GM12864 (cell line): ENCODE measurements at regions not wholly inside any gene's neighbourhood (a gene's known extent, or its start where the extent isn't known, plus 50 kb on each side); places are given as distances from the start of the nearest gene placed in this dataset.

Source experiments
- DNase-seq: peaks from one replicate; pipeline ENCODE4 v3.0.0-alpha.2; 2011; ENCODE audit warnings: low read depth
- H3K4me3 ChIP-seq: 2 replicates; pipeline ENCODE4 v1.5.1; 2011; ENCODE audit warnings: mild to moderate bottlenecking, low read depth, low read length, control low read depth
- CTCF ChIP-seq: IDR thresholded peaks from 2 replicates; pipeline ENCODE4 v1.5.1; 2011; ENCODE audit warnings: low read depth, mild to moderate bottlenecking, moderate library complexity, low read length, control low read depth, inconsistent platforms; ENCODE audit errors: missing control alignments

GRCh38 chr1:87979079-87979478, 650.4 kb downstream of the LMO4 start:
- DNase-seq: no peak
- no peak for TF ChIP-seq CTCF
- H3K4me3 ChIP-seq: no peak overlapping the region

GRCh38 chr1:87980494-87980893, 651.8 kb downstream of the LMO4 start:
- H3K4me3 ChIP-seq: no peak overlapping the region
- DNase-seq: no peak
- TF ChIP-seq CTCF: no peak

- TF ChIP-seq CTCF: no peak
- H3K4me3 ChIP-seq: no peak overlapping the region
- no peak for DNase-seq
These were observed 652.7 kb downstream of the LMO4 start for GRCh38 chr1:87981386-87981785.

GRCh38 chr1:87981810-87982209, 653.1 kb downstream of the LMO4 start:
- no peak overlapping the region for H3K4me3 ChIP-seq
- no peak for TF ChIP-seq CTCF
- DNase-seq: no peak

GRCh38 chr1:87983841-87984240, 655.2 kb downstream of the LMO4 start:
- TF ChIP-seq CTCF: no peak
- H3K4me3 ChIP-seq: no peak overlapping the region
- DNase-seq: no peak

- TF ChIP-seq CTCF: no peak
- DNase-seq: no peak
- H3K4me3 ChIP-seq: no peak overlapping the region
These were observed 656.4 kb downstream of the LMO4 start for GRCh38 chr1:87985071-87985470.

- no peak for TF ChIP-seq CTCF
- H3K4me3 ChIP-seq: no peak overlapping the region
- DNase-seq: no peak
These were observed 657.6 kb downstream of the LMO4 start for GRCh38 chr1:87986130-87986866.
